ENCODE measurements at regions not wholly inside any gene's neighbourhood (a gene's known extent, or its start where the extent isn't known, plus 50 kb on each side); places are given as distances from the start of the nearest gene placed in this dataset.

- no peak overlapping the region for H3K27ac ChIP-seq
- TF ChIP-seq ZFX (IDR thresholded peaks at IDR 0.05; ENCODE audit: borderline replicate concordance): no peak
- TF ChIP-seq CTCF (IDR thresholded peaks at IDR 0.05): no peak
These were observed 74.2 kb upstream of the TMEM260 start for GRCh38 chr14:56505361-56505760.

- H3K27ac ChIP-seq: no peak overlapping the region
- TF ChIP-seq CTCF (IDR thresholded peaks at IDR 0.05) (no peak), ZFX (IDR thresholded peaks at IDR 0.05; ENCODE audit: borderline replicate concordance) (no peak)
These were observed 67.1 kb upstream of the TMEM260 start for GRCh38 chr14:56512521-56512920.

- TF ChIP-seq CTCF (IDR thresholded peaks at IDR 0.05) (no peak), ZFX (IDR thresholded peaks at IDR 0.05; ENCODE audit: borderline replicate concordance) (no peak)
- no peak overlapping the region for H3K27ac ChIP-seq
These were observed 64.8 kb upstream of the TMEM260 start for GRCh38 chr14:56514663-56515371.

DNA sequence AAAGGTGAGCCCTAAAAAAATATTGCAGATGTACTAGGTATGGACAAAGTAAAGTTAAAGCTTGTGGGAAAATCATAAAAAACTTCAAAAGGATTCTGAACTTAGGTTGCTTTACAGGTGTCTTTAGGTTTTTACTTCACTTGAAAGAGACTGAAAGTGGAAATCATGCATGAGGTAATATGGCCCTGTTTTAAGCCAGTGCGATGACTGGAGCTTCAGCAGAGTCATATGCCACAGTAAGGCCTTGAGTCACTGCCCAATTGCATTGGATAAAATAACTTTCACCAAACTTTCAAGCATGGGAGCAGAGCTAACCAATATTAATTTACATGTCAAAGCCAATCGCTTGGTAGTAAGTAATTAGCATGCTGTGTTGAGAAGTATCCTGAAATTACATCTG lies 63.9 kb upstream of the TMEM260 start:
- TF ChIP-seq ZFX (IDR thresholded peaks at IDR 0.05; ENCODE audit: borderline replicate concordance): no peak
- TF ChIP-seq CTCF (IDR thresholded peaks at IDR 0.05): no peak

DNA sequence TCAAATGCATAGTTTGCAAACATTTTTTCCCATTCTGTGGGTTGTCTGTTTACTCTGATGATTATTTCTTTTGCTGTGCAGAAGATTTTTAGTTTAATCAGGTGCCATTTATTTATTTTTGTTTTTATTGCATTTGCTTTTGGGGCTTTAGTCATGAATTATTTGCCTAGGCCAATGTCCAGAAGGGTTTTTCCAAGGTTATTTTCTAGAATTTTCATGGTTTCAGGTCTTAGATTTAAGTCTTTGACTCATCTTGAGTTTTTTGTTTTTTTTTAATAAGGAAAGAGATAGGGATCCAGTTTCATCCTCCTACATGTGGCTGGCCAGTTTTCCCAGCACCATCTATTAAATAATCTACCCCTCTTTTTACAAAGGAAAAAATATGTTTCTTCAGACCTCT lies 57.2 kb upstream of the TMEM260 start:
- no peak overlapping the region for H3K27ac ChIP-seq
- no peak for TF ChIP-seq CTCF (IDR thresholded peaks at IDR 0.05)
- no peak for TF ChIP-seq ZFX (IDR thresholded peaks at IDR 0.05; ENCODE audit: borderline replicate concordance)

More for the DNA sequence above, 63.9 kb upstream of the TMEM260 start:
- no peak overlapping the region for H3K27ac ChIP-seq

DNA sequence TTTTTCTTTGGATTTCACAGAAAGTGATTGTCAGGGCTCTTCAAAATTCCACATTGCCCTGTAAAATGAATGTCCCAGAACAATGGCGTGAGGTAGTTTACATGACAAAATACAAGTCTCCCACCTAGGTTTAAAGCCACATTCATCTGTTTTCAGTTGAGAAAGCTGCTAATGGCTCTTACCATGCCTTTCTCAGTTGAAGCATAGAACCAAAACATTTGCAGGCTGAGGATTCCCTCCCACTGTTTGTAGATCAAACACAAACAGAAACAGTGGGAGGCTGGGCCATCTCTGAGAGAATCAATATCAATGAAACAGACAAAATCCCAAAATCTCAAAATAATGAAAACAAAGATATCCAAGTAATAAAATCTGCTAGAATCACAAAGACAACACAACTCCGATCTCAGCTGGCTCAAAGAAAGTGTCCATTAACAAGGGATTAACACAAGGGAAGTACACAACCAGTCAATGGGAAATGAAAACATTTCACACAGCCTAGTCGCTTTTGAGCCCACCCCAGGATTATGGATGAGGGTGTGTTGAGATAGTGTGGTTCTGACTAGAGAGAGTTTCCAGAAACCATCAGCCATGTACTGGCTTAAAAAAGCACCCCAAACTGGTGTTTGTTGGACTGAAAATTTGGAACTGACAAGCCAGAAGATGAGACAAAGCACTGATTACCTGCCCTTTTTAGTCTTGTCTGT lies 54.5 kb upstream of the TMEM260 start:
- H3K27ac ChIP-seq: no peak overlapping the region
- TF ChIP-seq CTCF (IDR thresholded peaks at IDR 0.05) (no peak), ZFX (IDR thresholded peaks at IDR 0.05; ENCODE audit: borderline replicate concordance) (no peak)

- H3K27ac ChIP-seq: no peak overlapping the region
- TF ChIP-seq ZFX (IDR thresholded peaks at IDR 0.05; ENCODE audit: borderline replicate concordance) (no peak), CTCF (IDR thresholded peaks at IDR 0.05) (no peak)
These were observed 50.7 kb upstream of the TMEM260 start for GRCh38 chr14:56528927-56529326.
